ENCODE measurements at regions not wholly inside any gene's neighbourhood (a gene's known extent, or its start where the extent isn't known, plus 50 kb on each side); places are given as distances from the start of the nearest gene placed in this dataset.

DNA sequence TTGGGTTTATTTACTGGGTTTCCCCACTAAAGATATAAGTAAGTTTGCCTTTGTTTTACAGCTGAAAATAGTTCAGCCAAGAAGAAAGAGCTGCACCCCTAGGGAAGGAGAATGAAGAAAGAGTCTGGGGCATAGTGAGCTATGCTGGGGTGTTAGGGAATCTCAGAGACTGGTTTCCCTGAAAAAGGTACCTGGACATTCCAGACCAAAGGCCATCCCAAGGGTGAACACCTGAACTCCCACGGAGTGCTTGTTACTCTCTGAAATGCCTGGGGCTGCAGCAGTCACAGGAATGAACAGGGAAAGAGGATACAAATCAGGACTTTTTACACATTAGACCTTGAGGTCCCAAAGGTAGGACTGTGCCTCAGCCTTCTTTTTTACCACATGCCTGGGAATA is 337.6 kb upstream of the SLC10A2 start:
- TF ChIP-seq POLR2A (IDR thresholded peaks at IDR 0.05; ENCODE audit: extremely low read depth, insufficient read length) (no peak), MAX (IDR thresholded peaks at IDR 0.05; ENCODE audit: low read depth, low read length) (no peak)
- TF ChIP-seq, protein P1, sequence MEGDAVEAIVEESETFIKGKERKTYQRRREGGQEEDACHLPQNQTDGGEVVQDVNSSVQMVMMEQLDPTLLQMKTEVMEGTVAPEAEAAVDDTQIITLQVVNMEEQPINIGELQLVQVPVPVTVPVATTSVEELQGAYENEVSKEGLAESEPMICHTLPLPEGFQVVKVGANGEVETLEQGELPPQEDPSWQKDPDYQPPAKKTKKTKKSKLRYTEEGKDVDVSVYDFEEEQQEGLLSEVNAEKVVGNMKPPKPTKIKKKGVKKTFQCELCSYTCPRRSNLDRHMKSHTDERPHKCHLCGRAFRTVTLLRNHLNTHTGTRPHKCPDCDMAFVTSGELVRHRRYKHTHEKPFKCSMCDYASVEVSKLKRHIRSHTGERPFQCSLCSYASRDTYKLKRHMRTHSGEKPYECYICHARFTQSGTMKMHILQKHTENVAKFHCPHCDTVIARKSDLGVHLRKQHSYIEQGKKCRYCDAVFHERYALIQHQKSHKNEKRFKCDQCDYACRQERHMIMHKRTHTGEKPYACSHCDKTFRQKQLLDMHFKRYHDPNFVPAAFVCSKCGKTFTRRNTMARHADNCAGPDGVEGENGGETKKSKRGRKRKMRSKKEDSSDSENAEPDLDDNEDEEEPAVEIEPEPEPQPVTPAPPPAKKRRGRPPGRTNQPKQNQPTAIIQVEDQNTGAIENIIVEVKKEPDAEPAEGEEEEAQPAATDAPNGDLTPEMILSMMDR (IDR thresholded peaks at IDR 0.05; ENCODE audit: low read depth, low read length) = no peak

Measured in NB4 (cell line).